GM18867 (cell line): ENCODE measurements at regions not wholly inside any gene's neighbourhood (a gene's known extent, or its start where the extent isn't known, plus 50 kb on each side); places are given as distances from the start of the nearest gene placed in this dataset.

Experiments
- ATAC-seq: cut with Tn5 transposase; IDR thresholded peaks from one replicate; pipeline ENCODE4 v1.9.1; 2021; ENCODE audit warnings: mild to moderate bottlenecking, moderate library complexity; ENCODE audit not compliant: unreplicated experiment

DNA sequence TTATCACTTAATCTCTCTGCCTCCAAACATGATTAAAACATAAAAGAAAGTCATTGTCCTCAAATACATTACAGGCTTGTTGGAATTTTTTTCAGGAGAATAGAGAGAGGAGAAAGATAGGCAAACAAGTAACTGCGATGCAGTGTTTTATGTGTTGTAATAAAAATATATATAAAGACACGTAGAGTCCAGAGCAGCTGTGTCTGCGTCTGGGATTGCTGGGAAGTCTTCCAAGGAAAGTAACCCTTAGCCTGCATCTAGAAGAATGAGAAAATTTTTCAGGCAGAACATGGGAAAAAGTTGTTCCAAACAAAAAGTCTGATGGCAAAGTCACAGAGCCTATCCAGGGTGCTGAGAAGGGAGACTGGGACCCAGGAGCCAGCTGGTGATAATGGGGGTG, 91.8 kb upstream of the ST6GAL2 start:
- ATAC-seq = no peak

GRCh38 chr2:106978647-106979046, 92.7 kb upstream of the ST6GAL2 start:
- no peak for ATAC-seq

- no peak for ATAC-seq
These were observed 95.5 kb upstream of the ST6GAL2 start for GRCh38 chr2:106981491-106981890.

- ATAC-seq = no peak
These were observed 96.4 kb upstream of the ST6GAL2 start for GRCh38 chr2:106982350-106982749.

GRCh38 chr2:106983305-106983704, 97.3 kb upstream of the ST6GAL2 start:
- no peak for ATAC-seq

- no peak for ATAC-seq
These were observed 102.4 kb upstream of the ST6GAL2 start for GRCh38 chr2:106988361-106988760.

DNA sequence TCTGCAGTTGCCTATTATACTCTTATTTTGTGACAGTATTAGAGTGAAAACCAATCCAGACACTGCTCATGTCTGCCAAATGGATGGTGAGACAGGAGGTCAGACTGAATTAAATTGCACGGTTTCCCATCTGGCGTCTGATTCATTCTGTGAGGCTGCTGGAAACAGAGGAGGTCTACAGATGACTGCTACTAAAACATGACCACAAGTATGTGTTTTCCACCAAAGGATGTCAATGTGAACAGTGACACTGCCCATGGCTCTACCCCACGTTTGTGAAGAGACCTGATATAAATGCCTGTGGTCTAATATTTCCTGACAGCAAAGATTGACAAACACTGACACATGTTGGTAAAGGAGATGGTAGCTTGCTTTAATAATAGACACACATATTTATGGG, 104.3 kb upstream of the ST6GAL2 start:
- ATAC-seq = no peak

DNA sequence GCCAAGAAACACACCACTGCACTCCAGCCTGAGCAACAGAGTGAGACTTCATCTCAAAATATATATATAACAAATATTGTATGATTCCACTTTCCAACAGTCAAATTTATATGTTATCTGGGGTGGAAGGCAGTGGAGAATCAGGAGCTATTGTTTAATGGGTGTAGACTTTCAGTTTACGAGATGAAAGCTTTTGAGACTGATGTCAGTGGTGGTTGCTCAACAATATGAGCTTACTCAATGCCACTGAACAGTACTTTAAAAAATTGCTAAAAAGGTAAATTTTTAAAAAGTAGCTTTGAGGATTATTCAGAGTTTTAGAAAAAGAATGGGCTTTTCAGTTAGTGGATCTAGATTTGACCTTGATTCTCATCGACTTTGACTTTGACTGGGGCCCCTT, 105.9 kb upstream of the ST6GAL2 start:
- ATAC-seq = no peak

DNA sequence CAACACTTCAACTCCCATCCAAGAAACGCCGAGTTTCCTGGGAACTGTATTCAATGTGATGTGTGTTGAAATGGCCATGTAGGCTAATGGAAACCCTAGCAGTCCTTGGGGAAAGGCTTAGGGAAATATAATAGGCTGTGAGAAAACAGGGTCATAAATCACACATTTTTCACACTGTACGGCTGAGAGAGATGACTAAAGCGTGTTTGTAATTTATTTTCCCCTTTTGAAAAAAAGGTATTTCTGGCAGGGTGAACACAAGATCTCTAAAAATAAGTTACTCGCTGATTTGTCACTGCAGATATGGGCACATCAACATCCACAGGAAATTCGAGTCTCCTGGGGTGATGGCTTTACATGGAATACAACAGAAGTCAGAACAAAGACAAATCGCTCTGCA, 109.6 kb upstream of the ST6GAL2 start:
- no peak for ATAC-seq

DNA sequence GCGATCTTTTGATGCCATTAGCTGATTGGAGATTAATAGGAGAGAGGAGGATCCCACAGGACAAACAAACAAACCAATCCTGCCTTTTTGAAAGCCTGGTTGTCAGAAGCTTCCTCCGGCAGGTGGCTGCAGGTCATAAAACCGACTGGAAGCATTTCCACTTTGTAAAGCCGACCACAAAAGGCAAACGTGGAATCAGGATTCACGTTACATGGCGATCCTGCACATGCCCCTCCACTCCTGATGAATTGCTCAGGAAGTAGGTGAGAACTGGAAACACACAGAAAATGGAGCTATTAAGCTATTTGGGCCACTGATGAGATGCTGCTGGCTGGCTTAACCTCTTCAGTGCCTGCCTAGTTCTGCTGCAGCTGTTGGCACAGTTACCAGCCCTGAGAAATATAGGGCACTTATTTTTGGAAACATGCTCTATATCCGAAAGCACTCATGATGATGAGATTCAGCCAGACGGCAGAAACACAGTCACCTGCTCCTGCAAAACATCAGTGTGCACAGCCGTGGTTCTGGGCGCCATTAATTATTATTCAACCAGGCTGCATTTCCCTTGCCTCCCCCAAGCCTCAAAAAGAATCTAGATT, 110.3 kb upstream of the ST6GAL2 start:
- ATAC-seq = no peak

- no peak for ATAC-seq
These were observed 111.2 kb upstream of the ST6GAL2 start for GRCh38 chr2:106997204-106997603.

DNA sequence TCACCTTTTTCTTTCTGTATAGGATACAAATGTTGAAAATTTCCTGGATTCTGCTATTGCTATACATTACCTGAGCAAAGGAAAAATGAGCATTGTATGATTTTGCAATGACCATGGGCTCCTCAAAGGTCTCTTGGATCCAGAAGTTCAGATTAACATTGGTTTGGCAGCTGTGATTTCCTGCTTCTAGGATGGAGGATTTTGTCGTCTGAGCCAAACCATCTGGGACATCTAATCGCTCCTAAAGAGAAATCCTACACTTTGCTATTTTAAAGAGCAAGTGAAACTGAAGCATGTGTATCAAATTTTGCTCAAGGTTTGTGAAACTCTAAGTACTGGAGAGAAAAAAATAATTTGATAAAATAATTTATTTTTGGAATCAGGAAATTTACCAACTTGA, 115.1 kb upstream of the ST6GAL2 start:
- ATAC-seq = no peak

- no peak for ATAC-seq
These were observed 115.6 kb upstream of the ST6GAL2 start for GRCh38 chr2:107001551-107001950.

- no peak for ATAC-seq
These were observed 116.2 kb upstream of the ST6GAL2 start for GRCh38 chr2:107001964-107002696.

DNA sequence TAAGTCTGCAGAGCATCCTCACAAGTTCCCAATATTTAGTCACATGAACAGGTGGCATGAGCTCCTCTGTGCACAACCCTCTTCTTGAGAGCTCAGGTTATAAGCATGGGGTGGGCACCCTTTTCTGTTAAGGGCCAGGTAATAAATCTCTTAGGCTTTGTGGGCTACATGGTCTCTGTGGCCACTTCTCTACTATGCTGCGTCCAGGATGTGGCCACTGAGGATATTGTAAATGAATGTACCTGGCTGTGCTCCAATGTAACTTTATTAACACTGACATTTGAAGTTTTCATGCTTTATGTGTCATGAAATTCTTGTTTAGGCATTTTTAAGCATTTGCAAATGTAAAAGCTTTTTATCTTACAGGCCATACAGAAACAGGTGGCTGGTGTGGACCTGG, 116.8 kb upstream of the ST6GAL2 start:
- no peak for ATAC-seq

DNA sequence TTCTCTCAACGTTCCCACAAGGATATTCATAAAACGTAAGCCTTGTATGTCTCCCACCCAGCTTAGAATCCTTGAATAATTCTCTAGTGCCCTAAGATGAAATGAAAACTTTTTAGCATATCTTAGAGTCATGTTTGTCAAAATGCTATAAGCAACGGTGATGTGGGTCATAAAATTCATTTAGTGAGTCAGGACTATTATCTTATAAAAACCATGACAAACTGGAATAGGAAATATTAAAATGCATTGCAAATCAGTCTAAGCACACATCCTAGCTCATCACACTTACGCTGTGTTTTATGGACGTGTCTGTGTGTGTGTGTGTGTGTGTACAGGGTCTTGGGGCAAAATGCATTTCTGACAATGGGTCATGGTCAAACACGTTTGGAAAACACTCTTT, 119.9 kb upstream of the ST6GAL2 start:
- no peak for ATAC-seq

GRCh38 chr2:107006836-107007235, 120.9 kb upstream of the ST6GAL2 start:
- no peak for ATAC-seq

GRCh38 chr2:107007927-107008326, 122.0 kb upstream of the ST6GAL2 start:
- no peak for ATAC-seq

GRCh38 chr2:107008843-107009242, 122.9 kb upstream of the ST6GAL2 start:
- no peak for ATAC-seq

DNA sequence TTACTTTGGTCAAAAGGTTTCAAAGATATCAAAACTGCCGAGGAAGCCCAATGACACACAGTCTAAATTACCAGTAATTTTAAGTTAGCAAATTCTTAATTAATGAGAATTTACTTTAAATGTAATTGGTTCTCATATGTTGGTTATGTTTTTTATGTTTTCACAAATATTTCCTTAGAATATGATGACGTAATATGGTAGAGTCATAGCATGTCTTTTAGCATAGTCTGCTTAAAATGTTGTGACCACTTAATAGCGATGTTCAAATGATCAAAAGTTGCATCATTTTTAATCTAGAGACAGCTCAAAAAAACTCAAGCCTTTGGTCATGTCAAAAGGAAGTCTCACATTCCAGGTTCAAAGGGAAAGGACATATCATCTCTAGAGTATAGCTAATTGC, 123.3 kb upstream of the ST6GAL2 start:
- no peak for ATAC-seq

DNA sequence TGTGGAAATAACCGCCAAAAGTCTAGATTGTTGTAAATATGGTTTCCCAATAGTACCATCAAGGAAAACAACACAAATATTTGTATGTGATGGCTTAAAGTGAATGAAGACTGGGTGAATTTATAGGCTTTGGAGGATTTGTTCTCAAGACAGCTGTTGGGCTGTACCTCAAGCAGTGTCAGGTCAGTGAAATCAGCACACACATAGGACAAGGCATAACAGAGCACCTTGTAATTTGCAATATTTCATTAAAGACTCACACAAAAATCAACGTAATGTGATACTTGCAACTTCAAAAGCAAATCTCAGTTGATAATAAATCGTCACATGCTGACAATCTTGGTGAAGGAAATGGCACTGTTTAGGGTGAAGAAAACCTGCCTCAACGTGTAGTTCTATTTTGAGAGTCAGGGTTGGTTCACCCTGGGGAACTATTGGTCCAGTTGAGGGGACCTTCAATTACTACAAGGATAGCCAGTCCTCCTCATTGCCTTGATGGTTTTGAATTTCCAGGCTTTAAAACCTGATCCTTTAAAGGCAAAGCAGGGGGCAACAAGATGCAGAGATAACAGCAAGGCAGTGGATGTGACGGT, 126.8 kb upstream of the ST6GAL2 start:
- no peak for ATAC-seq

DNA sequence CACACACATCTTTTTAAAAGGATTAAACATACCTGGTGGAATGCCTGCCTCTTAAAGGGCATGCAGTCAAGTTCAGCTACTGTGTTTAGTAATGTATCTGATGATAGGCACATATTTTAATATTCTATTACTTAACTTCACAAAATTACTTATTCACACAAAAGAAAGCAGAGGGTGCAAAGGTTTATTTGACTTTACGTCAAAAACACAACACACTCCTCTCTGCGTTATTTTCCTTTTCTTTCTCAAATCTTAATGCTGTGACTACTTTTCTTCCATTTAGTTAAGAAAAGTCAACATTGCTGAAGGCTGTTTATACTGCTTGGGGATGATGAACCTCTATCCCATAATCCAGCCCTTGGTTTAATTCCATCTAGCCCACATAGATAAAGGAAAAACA, 127.9 kb upstream of the ST6GAL2 start:
- ATAC-seq = no peak
